GM19455 (cell line): ENCODE measurements at regions not wholly inside any gene's neighbourhood (a gene's known extent, or its start where the extent isn't known, plus 50 kb on each side); places are given as distances from the start of the nearest gene placed in this dataset.
"Not testable (repeated sequence)": the region's sequence is repeated elsewhere in the genome, so short reads cannot be mapped to it uniquely, and the experiment has no call there.

Source experiments
- ATAC-seq: cut with Tn5 transposase; IDR thresholded peaks from one replicate; pipeline ENCODE4 v1.9.1; 2021; ENCODE audit not compliant: unreplicated experiment

- ATAC-seq, result no peak
Measured at GRCh38 chr4:154982187-154983047, 201.3 kb downstream of the RBM46 start.

GRCh38 chr4:154983714-154984113 lies 202.6 kb downstream of the RBM46 start:
- ATAC-seq, result no peak

- peak; percentile 90 for ATAC-seq
Measured at GRCh38 chr4:154984148-154984547, 203.1 kb downstream of the RBM46 start.

GRCh38 chr4:154984616-154985015 lies 203.5 kb downstream of the RBM46 start:
- no peak for ATAC-seq

GRCh38 chr4:154985673-154986072 lies 204.6 kb downstream of the RBM46 start:
- ATAC-seq, result no peak

GRCh38 chr4:154988511-154988910 lies 207.4 kb downstream of the RBM46 start:
- ATAC-seq, result no peak

- ATAC-seq, result no peak
Measured at GRCh38 chr4:154989511-154989910, 208.4 kb downstream of the RBM46 start.

GRCh38 chr4:154997866-154998265 lies 210.6 kb upstream of the NPY2R start:
- ATAC-seq, result not testable (repeated sequence)

GRCh38 chr4:154998284-154998683 lies 210.2 kb upstream of the NPY2R start:
- no peak for ATAC-seq

- ATAC-seq, result no peak
Measured at GRCh38 chr4:154998773-154999172, 209.7 kb upstream of the NPY2R start.

- no peak for ATAC-seq
Measured at GRCh38 chr4:154999950-155000578, 208.4 kb upstream of the NPY2R start.

- ATAC-seq, result no peak
Measured at GRCh38 chr4:155001251-155001650, 207.2 kb upstream of the NPY2R start.

GRCh38 chr4:155005395-155006090 lies 202.9 kb upstream of the NPY2R start:
- no peak for ATAC-seq

- no peak for ATAC-seq
Measured at GRCh38 chr4:155007660-155008176, 200.7 kb upstream of the NPY2R start.

- no peak for ATAC-seq
Measured at GRCh38 chr4:155008389-155008788, 200.0 kb upstream of the NPY2R start.

- ATAC-seq, result no peak
Measured at GRCh38 chr4:155009288-155009687, 199.1 kb upstream of the NPY2R start.

GRCh38 chr4:155010376-155010775 lies 198.1 kb upstream of the NPY2R start:
- ATAC-seq, result no peak

- no peak for ATAC-seq
Measured at GRCh38 chr4:155011163-155011780, 197.2 kb upstream of the NPY2R start.

GRCh38 chr4:155012469-155012868 lies 196.0 kb upstream of the NPY2R start:
- no peak for ATAC-seq

GRCh38 chr4:155017426-155017825 lies 191.0 kb upstream of the NPY2R start:
- ATAC-seq, result no peak
